GM23338 (cell line): ENCODE measurements at regions not wholly inside any gene's neighbourhood (a gene's known extent, or its start where the extent isn't known, plus 50 kb on each side); places are given as distances from the start of the nearest gene placed in this dataset.

Source experiments
- ATAC-seq: fragments of 200-7000 bp; cut with Tn5 transposase; 3 replicates; pipeline ENCODE4 v1.9.1; 2020
- DNase-seq: peaks from one replicate; pipeline ENCODE4 v3.0.0-alpha.2; 2015; ENCODE audit warnings: low spot score
- H2AFZ ChIP-seq: fragments of 200-600 bp; sonication (generic); 2 replicates; pipeline ENCODE4 v1.8.0; 2016; ENCODE audit warnings: antibody characterized with exemption, mild to moderate bottlenecking, moderate library complexity
- H3F3A ChIP-seq: fragments of 200-600 bp; sonication (generic); replicated peaks from 2 replicates; pipeline ENCODE4 v1.8.0; 2017; ENCODE audit warnings: antibody characterized with exemption, mixed run types, low read depth
- H3K27ac ChIP-seq: fragments of 200-600 bp; sonication (generic); 2 replicates; pipeline ENCODE4 v1.6.1; 2016; ENCODE audit warnings: low read depth
- H3K27me3 ChIP-seq: fragments of 200-600 bp; sonication (generic); 2 replicates; pipeline ENCODE4 v1.8.0; 2016; ENCODE audit warnings: mild to moderate bottlenecking, mixed run types, moderate library complexity; ENCODE audit not compliant: insufficient read depth
- H3K36me3 ChIP-seq: fragments of 200-600 bp; sonication (generic); 2 replicates; pipeline ENCODE4 v1.8.0; 2016; ENCODE audit warnings: mild to moderate bottlenecking; ENCODE audit not compliant: insufficient read depth
- H3K4me1 ChIP-seq: fragments of 200-600 bp; sonication (generic); 2 replicates; pipeline ENCODE4 v1.8.0; 2016; ENCODE audit warnings: mild to moderate bottlenecking, moderate library complexity; ENCODE audit not compliant: insufficient read depth
- H3K4me2 ChIP-seq: fragments of 200-600 bp; sonication (generic); 2 replicates; pipeline ENCODE4 v1.7.1; 2017; ENCODE audit warnings: mixed run types
- H3K4me3 ChIP-seq: fragments of 200-600 bp; sonication (generic); 2 replicates; pipeline ENCODE4 v1.6.1; 2016; ENCODE audit warnings: mixed run types
- H3K79me2 ChIP-seq: fragments of 200-600 bp; sonication (generic); replicated peaks from 2 replicates; pipeline ENCODE4 v1.8.0; 2017; ENCODE audit warnings: mild to moderate bottlenecking; ENCODE audit not compliant: insufficient read depth
- H3K9me2 ChIP-seq: fragments of 200-600 bp; sonication (generic); 2 replicates; pipeline ENCODE4 v1.8.0; 2017; ENCODE audit not compliant: insufficient read depth
- H4K20me1 ChIP-seq: fragments of 200-600 bp; sonication (generic); replicated peaks from 2 replicates; pipeline ENCODE4 v1.8.0; 2017; ENCODE audit warnings: mild to moderate bottlenecking; ENCODE audit not compliant: insufficient read depth
- H3K27ac Mint-ChIP-seq: 2 replicates; pipeline ENCODE4 v1.8.0; 2020; ENCODE audit warnings: inconsistent platforms, mild to moderate bottlenecking, moderate library complexity, mixed read lengths
- H3K27me3 Mint-ChIP-seq: 3 replicates; pipeline ENCODE4 v1.8.0; 2022; ENCODE audit warnings: low read depth, mild to moderate bottlenecking, moderate library complexity, mixed read lengths, inconsistent platforms; ENCODE audit not compliant: insufficient read depth, poor library complexity
- H3K36me3 Mint-ChIP-seq: 3 replicates; pipeline ENCODE4 v1.8.0; 2021; ENCODE audit warnings: low read depth, mild to moderate bottlenecking, inconsistent platforms, moderate library complexity, mixed read lengths
- H3K4me1 Mint-ChIP-seq: 3 replicates; pipeline ENCODE4 v1.8.0; 2020; ENCODE audit warnings: mild to moderate bottlenecking, inconsistent platforms, mixed read lengths
- H3K4me3 Mint-ChIP-seq: 3 replicates; pipeline ENCODE4 v1.8.0; 2021; ENCODE audit warnings: moderate library complexity, mild to moderate bottlenecking, inconsistent platforms, mixed read lengths
- H3K9me3 Mint-ChIP-seq: 3 replicates; pipeline ENCODE4 v1.8.0; 2020; ENCODE audit warnings: moderate library complexity, mild to moderate bottlenecking, inconsistent platforms, mixed read lengths
- CREB1 ChIP-seq: fragments of 250-450 bp; sonication (Bioruptor Pico); IDR thresholded peaks from 2 replicates; pipeline ENCODE4 v1.5.0; 2020; ENCODE audit warnings: low read depth, mild to moderate bottlenecking, moderate library complexity
- EZH2 ChIP-seq: fragments of 200-600 bp; sonication (generic); IDR thresholded peaks from one replicate; pipeline ENCODE4 v1.8.0; 2017; ENCODE audit warnings: antibody characterized with exemption, mild to moderate bottlenecking, low read depth; ENCODE audit not compliant: unreplicated experiment
- EZH2phosphoT487 ChIP-seq: fragments of 200-600 bp; sonication (generic); IDR thresholded peaks from one replicate; pipeline ENCODE4 v1.8.1; 2018; ENCODE audit warnings: antibody characterized with exemption; ENCODE audit not compliant: unreplicated experiment
- JUNB ChIP-seq: IDR thresholded peaks from one replicate; pipeline ENCODE4 v1.6.1; 2016; ENCODE audit warnings: antibody characterized with exemption; ENCODE audit not compliant: unreplicated experiment
- NANOG ChIP-seq: IDR thresholded peaks from 2 replicates; pipeline ENCODE4 v1.6.1; 2016; ENCODE audit warnings: antibody characterized with exemption, borderline replicate concordance
- POLR2AphosphoS5 ChIP-seq: IDR thresholded peaks from 2 replicates; pipeline ENCODE4 v1.6.1; 2016; ENCODE audit warnings: antibody characterized with exemption, low read depth
- STAT1 ChIP-seq: IDR thresholded peaks from one replicate; pipeline ENCODE4 v1.6.1; 2016; ENCODE audit warnings: antibody characterized with exemption; ENCODE audit not compliant: unreplicated experiment
- ZNF114 ChIP-seq: fragments of 250-450 bp; sonication (Bioruptor Pico); IDR thresholded peaks from 2 replicates; pipeline ENCODE4 v1.5.0; 2020; ENCODE audit warnings: mild to moderate bottlenecking, moderate library complexity
- ZNF331 ChIP-seq: fragments of 250-450 bp; sonication (Bioruptor Pico); IDR thresholded peaks from 2 replicates; pipeline ENCODE4 v1.5.0; 2020; ENCODE audit warnings: low read depth, mild to moderate bottlenecking, moderate library complexity
- TF ChIP-seq, protein P1 (sequence below): fragments of 250-450 bp; sonication (Bioruptor Pico); IDR thresholded peaks from 2 replicates; pipeline ENCODE4 v1.5.0; 2020; ENCODE audit warnings: mild to moderate bottlenecking, moderate library complexity
- TF ChIP-seq, protein P2 (sequence below): IDR thresholded peaks from 2 replicates; pipeline ENCODE4 v1.6.1; 2016; ENCODE audit warnings: antibody characterized with exemption
- TF ChIP-seq, protein P3 (sequence below): IDR thresholded peaks from one replicate; pipeline ENCODE4 v1.6.1; 2018; ENCODE audit warnings: antibody characterized with exemption; ENCODE audit not compliant: unreplicated experiment
- TF ChIP-seq, protein P4 (sequence below), 2 experiments: fragments of 200-600 bp in 1 of 2; sonication (generic) in 1 of 2; conservative IDR thresholded peaks; 2 replicates each; pipeline versions ENCODE4 v1.5.1 to v1.6.1; 2016 to 2017; ENCODE audit warnings: antibody characterized with exemption in 2 of 2, low read depth in 2 of 2, mild to moderate bottlenecking in 2 of 2, moderate library complexity in 1 of 2

DNA sequence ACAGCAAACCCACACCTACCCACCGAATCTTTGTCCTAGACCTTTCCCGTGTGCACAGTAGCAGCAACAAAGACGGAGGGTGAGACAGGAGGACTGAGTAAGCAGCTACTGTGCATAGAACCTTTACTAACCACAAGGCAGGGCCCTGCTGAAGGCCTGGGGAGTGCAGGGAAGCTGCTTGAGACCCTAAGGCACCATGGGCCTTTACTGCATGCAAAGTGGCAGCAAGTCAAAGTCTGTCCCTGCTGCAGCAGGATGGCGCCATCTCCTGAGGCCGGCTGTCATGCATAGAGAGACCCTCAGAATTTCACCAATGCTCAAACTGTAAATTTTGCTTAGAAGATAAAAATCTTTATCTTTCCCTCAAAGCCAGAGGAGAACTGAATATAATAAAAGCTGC lies 610.5 kb downstream of the ACTR3B start:
- Histone ChIP-seq H2AFZ (no peak overlapping the region), H3K79me2 (no peaks in the 10 kb centered on the region), H4K20me1 (no peaks in the 10 kb centered on the region), H3K4me3 (no peak overlapping the region), H3K9me2 (no peaks in the 10 kb centered on the region), H3F3A (no peaks in the 10 kb centered on the region), H3K27ac (no peak overlapping the region), H3K27me3 (no peaks in the 10 kb centered on the region), H3K36me3 (no peaks in the 10 kb centered on the region; the same call in 1 of the 2 replicates), H3K4me2 (no peak overlapping the region), H3K4me1 (no peaks in the 10 kb centered on the region)
- TF ChIP-seq EZH2phosphoT487 (no peak), POLR2AphosphoS5 (no peak), NANOG (no peak), ZNF114 (CRISPR knock-in tag) (no peak), JUNB (no peak), EZH2 (no peak), STAT1 (no peak), CREB1 (CRISPR knock-in tag) (no peak), ZNF331 (CRISPR knock-in tag) (no peak)
- TF ChIP-seq, protein P1, sequence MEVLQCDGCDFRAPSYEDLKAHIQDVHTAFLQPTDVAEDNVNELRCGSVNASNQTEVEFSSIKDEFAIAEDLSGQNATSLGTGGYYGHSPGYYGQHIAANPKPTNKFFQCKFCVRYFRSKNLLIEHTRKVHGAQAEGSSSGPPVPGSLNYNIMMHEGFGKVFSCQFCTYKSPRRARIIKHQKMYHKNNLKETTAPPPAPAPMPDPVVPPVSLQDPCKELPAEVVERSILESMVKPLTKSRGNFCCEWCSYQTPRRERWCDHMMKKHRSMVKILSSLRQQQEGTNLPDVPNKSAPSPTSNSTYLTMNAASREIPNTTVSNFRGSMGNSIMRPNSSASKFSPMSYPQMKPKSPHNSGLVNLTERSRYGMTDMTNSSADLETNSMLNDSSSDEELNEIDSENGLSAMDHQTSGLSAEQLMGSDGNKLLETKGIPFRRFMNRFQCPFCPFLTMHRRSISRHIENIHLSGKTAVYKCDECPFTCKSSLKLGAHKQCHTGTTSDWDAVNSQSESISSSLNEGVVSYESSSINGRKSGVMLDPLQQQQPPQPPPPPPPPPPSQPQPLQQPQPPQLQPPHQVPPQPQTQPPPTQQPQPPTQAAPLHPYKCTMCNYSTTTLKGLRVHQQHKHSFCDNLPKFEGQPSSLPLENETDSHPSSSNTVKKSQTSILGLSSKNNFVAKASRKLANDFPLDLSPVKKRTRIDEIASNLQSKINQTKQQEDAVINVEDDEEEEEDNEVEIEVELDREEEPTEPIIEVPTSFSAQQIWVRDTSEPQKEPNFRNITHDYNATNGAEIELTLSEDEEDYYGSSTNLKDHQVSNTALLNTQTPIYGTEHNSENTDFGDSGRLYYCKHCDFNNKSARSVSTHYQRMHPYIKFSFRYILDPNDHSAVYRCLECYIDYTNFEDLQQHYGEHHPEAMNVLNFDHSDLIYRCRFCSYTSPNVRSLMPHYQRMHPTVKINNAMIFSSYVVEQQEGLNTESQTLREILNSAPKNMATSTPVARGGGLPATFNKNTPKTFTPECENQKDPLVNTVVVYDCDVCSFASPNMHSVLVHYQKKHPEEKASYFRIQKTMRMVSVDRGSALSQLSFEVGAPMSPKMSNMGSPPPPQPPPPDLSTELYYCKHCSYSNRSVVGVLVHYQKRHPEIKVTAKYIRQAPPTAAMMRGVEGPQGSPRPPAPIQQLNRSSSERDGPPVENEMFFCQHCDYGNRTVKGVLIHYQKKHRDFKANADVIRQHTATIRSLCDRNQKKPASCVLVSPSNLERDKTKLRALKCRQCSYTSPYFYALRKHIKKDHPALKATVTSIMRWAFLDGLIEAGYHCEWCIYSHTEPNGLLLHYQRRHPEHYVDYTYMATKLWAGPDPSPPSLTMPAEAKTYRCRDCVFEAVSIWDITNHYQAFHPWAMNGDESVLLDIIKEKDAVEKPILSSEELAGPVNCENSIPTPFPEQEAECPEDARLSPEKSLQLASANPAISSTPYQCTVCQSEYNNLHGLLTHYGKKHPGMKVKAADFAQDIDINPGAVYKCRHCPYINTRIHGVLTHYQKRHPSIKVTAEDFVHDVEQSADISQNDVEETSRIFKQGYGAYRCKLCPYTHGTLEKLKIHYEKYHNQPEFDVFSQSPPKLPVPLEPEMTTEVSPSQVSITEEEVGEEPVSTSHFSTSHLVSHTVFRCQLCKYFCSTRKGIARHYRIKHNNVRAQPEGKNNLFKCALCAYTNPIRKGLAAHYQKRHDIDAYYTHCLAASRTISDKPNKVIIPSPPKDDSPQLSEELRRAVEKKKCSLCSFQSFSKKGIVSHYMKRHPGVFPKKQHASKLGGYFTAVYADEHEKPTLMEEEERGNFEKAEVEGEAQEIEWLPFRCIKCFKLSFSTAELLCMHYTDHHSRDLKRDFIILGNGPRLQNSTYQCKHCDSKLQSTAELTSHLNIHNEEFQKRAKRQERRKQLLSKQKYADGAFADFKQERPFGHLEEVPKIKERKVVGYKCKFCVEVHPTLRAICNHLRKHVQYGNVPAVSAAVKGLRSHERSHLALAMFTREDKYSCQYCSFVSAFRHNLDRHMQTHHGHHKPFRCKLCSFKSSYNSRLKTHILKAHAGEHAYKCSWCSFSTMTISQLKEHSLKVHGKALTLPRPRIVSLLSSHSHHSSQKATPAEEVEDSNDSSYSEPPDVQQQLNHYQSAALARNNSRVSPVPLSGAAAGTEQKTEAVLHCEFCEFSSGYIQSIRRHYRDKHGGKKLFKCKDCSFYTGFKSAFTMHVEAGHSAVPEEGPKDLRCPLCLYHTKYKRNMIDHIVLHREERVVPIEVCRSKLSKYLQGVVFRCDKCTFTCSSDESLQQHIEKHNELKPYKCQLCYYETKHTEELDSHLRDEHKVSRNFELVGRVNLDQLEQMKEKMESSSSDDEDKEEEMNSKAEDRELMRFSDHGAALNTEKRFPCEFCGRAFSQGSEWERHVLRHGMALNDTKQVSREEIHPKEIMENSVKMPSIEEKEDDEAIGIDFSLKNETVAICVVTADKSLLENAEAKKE (CRISPR knock-in tag) = no peak
- TF ChIP-seq, protein P2, sequence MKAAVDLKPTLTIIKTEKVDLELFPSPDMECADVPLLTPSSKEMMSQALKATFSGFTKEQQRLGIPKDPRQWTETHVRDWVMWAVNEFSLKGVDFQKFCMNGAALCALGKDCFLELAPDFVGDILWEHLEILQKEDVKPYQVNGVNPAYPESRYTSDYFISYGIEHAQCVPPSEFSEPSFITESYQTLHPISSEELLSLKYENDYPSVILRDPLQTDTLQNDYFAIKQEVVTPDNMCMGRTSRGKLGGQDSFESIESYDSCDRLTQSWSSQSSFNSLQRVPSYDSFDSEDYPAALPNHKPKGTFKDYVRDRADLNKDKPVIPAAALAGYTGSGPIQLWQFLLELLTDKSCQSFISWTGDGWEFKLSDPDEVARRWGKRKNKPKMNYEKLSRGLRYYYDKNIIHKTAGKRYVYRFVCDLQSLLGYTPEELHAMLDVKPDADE = no peak
- TF ChIP-seq, protein P3, sequence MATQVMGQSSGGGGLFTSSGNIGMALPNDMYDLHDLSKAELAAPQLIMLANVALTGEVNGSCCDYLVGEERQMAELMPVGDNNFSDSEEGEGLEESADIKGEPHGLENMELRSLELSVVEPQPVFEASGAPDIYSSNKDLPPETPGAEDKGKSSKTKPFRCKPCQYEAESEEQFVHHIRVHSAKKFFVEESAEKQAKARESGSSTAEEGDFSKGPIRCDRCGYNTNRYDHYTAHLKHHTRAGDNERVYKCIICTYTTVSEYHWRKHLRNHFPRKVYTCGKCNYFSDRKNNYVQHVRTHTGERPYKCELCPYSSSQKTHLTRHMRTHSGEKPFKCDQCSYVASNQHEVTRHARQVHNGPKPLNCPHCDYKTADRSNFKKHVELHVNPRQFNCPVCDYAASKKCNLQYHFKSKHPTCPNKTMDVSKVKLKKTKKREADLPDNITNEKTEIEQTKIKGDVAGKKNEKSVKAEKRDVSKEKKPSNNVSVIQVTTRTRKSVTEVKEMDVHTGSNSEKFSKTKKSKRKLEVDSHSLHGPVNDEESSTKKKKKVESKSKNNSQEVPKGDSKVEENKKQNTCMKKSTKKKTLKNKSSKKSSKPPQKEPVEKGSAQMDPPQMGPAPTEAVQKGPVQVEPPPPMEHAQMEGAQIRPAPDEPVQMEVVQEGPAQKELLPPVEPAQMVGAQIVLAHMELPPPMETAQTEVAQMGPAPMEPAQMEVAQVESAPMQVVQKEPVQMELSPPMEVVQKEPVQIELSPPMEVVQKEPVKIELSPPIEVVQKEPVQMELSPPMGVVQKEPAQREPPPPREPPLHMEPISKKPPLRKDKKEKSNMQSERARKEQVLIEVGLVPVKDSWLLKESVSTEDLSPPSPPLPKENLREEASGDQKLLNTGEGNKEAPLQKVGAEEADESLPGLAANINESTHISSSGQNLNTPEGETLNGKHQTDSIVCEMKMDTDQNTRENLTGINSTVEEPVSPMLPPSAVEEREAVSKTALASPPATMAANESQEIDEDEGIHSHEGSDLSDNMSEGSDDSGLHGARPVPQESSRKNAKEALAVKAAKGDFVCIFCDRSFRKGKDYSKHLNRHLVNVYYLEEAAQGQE = no peak
- TF ChIP-seq, protein P4, sequence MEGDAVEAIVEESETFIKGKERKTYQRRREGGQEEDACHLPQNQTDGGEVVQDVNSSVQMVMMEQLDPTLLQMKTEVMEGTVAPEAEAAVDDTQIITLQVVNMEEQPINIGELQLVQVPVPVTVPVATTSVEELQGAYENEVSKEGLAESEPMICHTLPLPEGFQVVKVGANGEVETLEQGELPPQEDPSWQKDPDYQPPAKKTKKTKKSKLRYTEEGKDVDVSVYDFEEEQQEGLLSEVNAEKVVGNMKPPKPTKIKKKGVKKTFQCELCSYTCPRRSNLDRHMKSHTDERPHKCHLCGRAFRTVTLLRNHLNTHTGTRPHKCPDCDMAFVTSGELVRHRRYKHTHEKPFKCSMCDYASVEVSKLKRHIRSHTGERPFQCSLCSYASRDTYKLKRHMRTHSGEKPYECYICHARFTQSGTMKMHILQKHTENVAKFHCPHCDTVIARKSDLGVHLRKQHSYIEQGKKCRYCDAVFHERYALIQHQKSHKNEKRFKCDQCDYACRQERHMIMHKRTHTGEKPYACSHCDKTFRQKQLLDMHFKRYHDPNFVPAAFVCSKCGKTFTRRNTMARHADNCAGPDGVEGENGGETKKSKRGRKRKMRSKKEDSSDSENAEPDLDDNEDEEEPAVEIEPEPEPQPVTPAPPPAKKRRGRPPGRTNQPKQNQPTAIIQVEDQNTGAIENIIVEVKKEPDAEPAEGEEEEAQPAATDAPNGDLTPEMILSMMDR (conservative IDR thresholded peaks at IDR 0.05; ENCODE audit: low read depth in 2 of 2) = no peak
- Mint-ChIP-seq H3K27me3 (peaks cover 2% of the 10 kb centered on the region), H3K9me3 (peaks cover 67% of the 10 kb centered on the region), H3K4me1 (no peaks in the 10 kb centered on the region), H3K36me3 (peaks cover 12% of the 10 kb centered on the region; the same call in 2 of the 3 replicates), H3K27ac (no peak overlapping the region), H3K4me3 (no peak overlapping the region)
- DNase-seq = no peak
- peak; percentile 53; the same call in 2 of the 3 replicates for ATAC-seq
